ENCODE measurements at regions not wholly inside any gene's neighbourhood (a gene's known extent, or its start where the extent isn't known, plus 50 kb on each side); places are given as distances from the start of the nearest gene placed in this dataset.

DNA sequence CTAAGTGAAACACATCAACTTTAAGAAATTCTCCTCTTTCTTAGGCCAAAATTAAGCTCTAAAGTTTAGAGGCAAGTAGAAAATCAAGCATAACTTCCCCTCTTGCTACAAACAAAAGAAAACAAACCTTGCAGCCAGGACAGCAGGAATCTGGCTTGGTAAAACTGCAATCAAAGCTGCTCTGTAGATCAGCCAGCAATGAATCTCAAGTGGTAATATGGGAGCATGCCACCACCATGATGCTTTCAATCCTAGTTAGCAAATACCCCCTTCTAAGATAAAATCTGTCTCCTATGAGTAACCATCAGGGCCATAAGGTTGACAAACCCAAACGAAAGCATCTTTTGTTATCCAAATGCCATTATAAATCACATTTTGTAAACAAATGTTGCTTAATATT lies 208.3 kb upstream of the PLSCR5 start:
- TF ChIP-seq EZH2 (IDR thresholded peaks at IDR 0.05; ENCODE audit: low read length, unreplicated experiment) = no peak
- TF ChIP-seq, protein P1, sequence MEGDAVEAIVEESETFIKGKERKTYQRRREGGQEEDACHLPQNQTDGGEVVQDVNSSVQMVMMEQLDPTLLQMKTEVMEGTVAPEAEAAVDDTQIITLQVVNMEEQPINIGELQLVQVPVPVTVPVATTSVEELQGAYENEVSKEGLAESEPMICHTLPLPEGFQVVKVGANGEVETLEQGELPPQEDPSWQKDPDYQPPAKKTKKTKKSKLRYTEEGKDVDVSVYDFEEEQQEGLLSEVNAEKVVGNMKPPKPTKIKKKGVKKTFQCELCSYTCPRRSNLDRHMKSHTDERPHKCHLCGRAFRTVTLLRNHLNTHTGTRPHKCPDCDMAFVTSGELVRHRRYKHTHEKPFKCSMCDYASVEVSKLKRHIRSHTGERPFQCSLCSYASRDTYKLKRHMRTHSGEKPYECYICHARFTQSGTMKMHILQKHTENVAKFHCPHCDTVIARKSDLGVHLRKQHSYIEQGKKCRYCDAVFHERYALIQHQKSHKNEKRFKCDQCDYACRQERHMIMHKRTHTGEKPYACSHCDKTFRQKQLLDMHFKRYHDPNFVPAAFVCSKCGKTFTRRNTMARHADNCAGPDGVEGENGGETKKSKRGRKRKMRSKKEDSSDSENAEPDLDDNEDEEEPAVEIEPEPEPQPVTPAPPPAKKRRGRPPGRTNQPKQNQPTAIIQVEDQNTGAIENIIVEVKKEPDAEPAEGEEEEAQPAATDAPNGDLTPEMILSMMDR (conservative IDR thresholded peaks at IDR 0.05; ENCODE audit: low read depth, low read length) = no peak
